Liver (tissue), 8 donors: ENCODE measurements at regions not wholly inside any gene's neighbourhood (a gene's known extent, or its start where the extent isn't known, plus 50 kb on each side); places are given as distances from the start of the nearest gene placed in this dataset.

Experiments used
- DNase-seq: peaks from one replicate; pipeline ENCODE4 v3.0.0-alpha.2; 2017; ENCODE audit warnings: low spot score
- H3K27ac ChIP-seq, 2 donors: one replicate each; pipeline ENCODE4 v1.7.0; 2013; ENCODE audit warnings: inconsistent platforms in 2 of 2, low read length in 2 of 2, control low read depth in 1 of 2, low read depth in 1 of 2, mild to moderate bottlenecking in 1 of 2
- H3K27me3 ChIP-seq, 4 donors: one replicate each; pipeline versions ENCODE4 v1.6.1 to v1.7.0; 2013; ENCODE audit warnings: low read length in 3 of 4, inconsistent platforms in 1 of 4, mild to moderate bottlenecking in 1 of 4, moderate library complexity in 1 of 4; ENCODE audit not compliant: control insufficient read depth in 4 of 4, insufficient read depth in 4 of 4
- H3K36me3 ChIP-seq, 4 donors: one replicate each; pipeline versions ENCODE4 v1.6.1 to v1.7.0; 2013; ENCODE audit warnings: low read length in 3 of 4, mild to moderate bottlenecking in 3 of 4, low read depth in 1 of 4, moderate library complexity in 1 of 4; ENCODE audit not compliant: control insufficient read depth in 4 of 4, insufficient read depth in 3 of 4
- H3K4me1 ChIP-seq, 4 donors: one replicate each; pipeline versions ENCODE4 v1.6.1 to v1.7.0; 2013; ENCODE audit warnings: low read length in 3 of 4, mild to moderate bottlenecking in 3 of 4, moderate library complexity in 1 of 4; ENCODE audit not compliant: control insufficient read depth in 4 of 4, insufficient read depth in 4 of 4
- H3K4me3 ChIP-seq, 3 donors: one replicate each; pipeline versions ENCODE4 v1.6.1 to v1.7.0; 2013; ENCODE audit warnings: low read length in 3 of 3, control low read depth in 1 of 3, low read depth in 1 of 3, mild to moderate bottlenecking in 1 of 3
- H3K9ac ChIP-seq, 2 donors: one replicate each; pipeline ENCODE4 v1.7.0; 2013; ENCODE audit warnings: low read length in 2 of 2, mild to moderate bottlenecking in 2 of 2, moderate library complexity in 2 of 2, control low read depth in 1 of 2, low read depth in 1 of 2
- H3K9me3 ChIP-seq, 4 donors: one replicate each; pipeline versions ENCODE4 v1.6.1 to v1.7.0; 2013; ENCODE audit warnings: low read length in 3 of 4; ENCODE audit not compliant: control insufficient read depth in 4 of 4
- EGR1 ChIP-seq, 2 donors: IDR thresholded peaks; 2 replicates each; pipeline ENCODE4 v1.6.1; 2016 to 2018; ENCODE audit warnings: antibody characterized with exemption in 2 of 2, low read depth in 2 of 2
- FOXA1 ChIP-seq: IDR thresholded peaks from 2 replicates; pipeline ENCODE4 v1.6.1; 2016; ENCODE audit warnings: antibody characterized with exemption
- FOXA2 ChIP-seq: IDR thresholded peaks from 2 replicates; pipeline ENCODE4 v1.6.1; 2016; ENCODE audit warnings: antibody characterized with exemption
- HNF4A ChIP-seq, 2 donors: conservative IDR thresholded peaks; 2 replicates each; pipeline ENCODE4 v1.6.1; 2016; ENCODE audit warnings: antibody characterized with exemption in 2 of 2, mild to moderate bottlenecking in 2 of 2
- NR2F2 ChIP-seq: IDR thresholded peaks from 2 replicates; pipeline ENCODE4 v1.6.1; 2016; ENCODE audit warnings: antibody characterized with exemption
- RAD21 ChIP-seq, 2 donors: IDR thresholded peaks; 2 replicates each; pipeline ENCODE4 v1.6.1; 2016; ENCODE audit warnings: antibody characterized with exemption in 2 of 2, mild to moderate bottlenecking in 2 of 2
- RXRA ChIP-seq, 2 donors: IDR thresholded peaks; 2 replicates each; pipeline ENCODE4 v1.6.1; 2017 to 2018; ENCODE audit warnings: antibody characterized with exemption in 2 of 2, mild to moderate bottlenecking in 1 of 2
- TAF1 ChIP-seq: conservative IDR thresholded peaks from 2 replicates; pipeline ENCODE4 v1.6.1; 2016; ENCODE audit warnings: antibody characterized with exemption, mild to moderate bottlenecking
- YY1 ChIP-seq: IDR thresholded peaks from 2 replicates; pipeline ENCODE4 v1.6.1; 2016; ENCODE audit warnings: antibody characterized with exemption, mild to moderate bottlenecking
- WGBS: extraction: QIAGEN DNeasy Blood & Tissue Kit; methylation state at CpG from one replicate; pipeline ENCODE4 v1.1.7; 2013; 5-methylcytosine and 5-hydroxymethylcytosine counted together
- TF ChIP-seq, protein P1 (sequence below): IDR thresholded peaks from 2 replicates; pipeline ENCODE4 v1.6.1; 2016; ENCODE audit warnings: antibody characterized with exemption
- TF ChIP-seq, protein P2 (sequence below): fragments of 150-350 bp; IDR thresholded peaks from 2 replicates; pipeline ENCODE4 v1.5.1; 2017; ENCODE audit warnings: improper control_type of control experiment, low read depth, low read length; ENCODE audit not compliant: missing input control
- TF ChIP-seq, protein P3 (sequence below): IDR thresholded peaks from 2 replicates; pipeline ENCODE4 v1.6.1; 2016; ENCODE audit warnings: antibody characterized with exemption
- TF ChIP-seq, protein P4 (sequence below): IDR thresholded peaks from 2 replicates; pipeline ENCODE4 v1.6.1; 2016; ENCODE audit warnings: antibody characterized with exemption
- donor health status: healthy.
- donor health status: healthy.
- donor health status: healthy.
- donor health status: healthy.
- donor health status: healthy.

DNA sequence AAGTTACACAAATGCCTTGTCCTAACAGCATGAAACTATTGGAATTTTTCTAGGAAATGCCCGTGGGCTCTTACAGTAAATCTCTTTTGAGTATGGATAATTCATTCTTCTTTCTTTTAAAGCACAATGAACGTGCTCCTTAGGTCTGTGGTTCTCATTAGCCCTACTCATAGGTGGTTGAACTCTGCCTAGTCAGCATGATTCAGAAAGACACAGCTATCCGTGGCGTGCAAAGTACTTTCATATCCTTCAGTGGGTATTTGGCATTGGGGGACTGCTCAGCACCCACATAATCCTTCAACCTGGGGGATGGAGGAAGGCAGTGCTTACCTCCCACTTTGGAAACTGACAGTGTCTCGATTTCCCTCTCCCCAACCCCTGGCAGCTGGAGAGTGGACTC lies 462.0 kb upstream of the CLINT1 start:
- Histone ChIP-seq H3K4me1 (no peaks in the 10 kb centered on the region), H3K9ac (no peak overlapping the region), H3K27ac (no peak overlapping the region), H3K9me3 (no peaks in the 10 kb centered on the region), H3K36me3 (no peaks in the 10 kb centered on the region), H3K4me3 (no peak overlapping the region), H3K27me3 (no peaks in the 10 kb centered on the region)
- TF ChIP-seq, protein P1, sequence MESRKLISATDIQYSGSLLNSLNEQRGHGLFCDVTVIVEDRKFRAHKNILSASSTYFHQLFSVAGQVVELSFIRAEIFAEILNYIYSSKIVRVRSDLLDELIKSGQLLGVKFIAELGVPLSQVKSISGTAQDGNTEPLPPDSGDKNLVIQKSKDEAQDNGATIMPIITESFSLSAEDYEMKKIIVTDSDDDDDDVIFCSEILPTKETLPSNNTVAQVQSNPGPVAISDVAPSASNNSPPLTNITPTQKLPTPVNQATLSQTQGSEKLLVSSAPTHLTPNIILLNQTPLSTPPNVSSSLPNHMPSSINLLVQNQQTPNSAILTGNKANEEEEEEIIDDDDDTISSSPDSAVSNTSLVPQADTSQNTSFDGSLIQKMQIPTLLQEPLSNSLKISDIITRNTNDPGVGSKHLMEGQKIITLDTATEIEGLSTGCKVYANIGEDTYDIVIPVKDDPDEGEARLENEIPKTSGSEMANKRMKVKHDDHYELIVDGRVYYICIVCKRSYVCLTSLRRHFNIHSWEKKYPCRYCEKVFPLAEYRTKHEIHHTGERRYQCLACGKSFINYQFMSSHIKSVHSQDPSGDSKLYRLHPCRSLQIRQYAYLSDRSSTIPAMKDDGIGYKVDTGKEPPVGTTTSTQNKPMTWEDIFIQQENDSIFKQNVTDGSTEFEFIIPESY: no peak
- TF ChIP-seq RXRA (IDR thresholded peaks at IDR 0.05) (no peak), YY1 (no peak), FOXA2 (no peak), NR2F2 (no peak), RAD21 (IDR thresholded peaks at IDR 0.05) (no peak), EGR1 (IDR thresholded peaks at IDR 0.05; ENCODE audit: low read depth in 2 of 2) (no peak), FOXA1 (no peak), TAF1 (no peak)
- TF ChIP-seq, protein P2, sequence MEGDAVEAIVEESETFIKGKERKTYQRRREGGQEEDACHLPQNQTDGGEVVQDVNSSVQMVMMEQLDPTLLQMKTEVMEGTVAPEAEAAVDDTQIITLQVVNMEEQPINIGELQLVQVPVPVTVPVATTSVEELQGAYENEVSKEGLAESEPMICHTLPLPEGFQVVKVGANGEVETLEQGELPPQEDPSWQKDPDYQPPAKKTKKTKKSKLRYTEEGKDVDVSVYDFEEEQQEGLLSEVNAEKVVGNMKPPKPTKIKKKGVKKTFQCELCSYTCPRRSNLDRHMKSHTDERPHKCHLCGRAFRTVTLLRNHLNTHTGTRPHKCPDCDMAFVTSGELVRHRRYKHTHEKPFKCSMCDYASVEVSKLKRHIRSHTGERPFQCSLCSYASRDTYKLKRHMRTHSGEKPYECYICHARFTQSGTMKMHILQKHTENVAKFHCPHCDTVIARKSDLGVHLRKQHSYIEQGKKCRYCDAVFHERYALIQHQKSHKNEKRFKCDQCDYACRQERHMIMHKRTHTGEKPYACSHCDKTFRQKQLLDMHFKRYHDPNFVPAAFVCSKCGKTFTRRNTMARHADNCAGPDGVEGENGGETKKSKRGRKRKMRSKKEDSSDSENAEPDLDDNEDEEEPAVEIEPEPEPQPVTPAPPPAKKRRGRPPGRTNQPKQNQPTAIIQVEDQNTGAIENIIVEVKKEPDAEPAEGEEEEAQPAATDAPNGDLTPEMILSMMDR: no peak
- TF ChIP-seq, protein P3, sequence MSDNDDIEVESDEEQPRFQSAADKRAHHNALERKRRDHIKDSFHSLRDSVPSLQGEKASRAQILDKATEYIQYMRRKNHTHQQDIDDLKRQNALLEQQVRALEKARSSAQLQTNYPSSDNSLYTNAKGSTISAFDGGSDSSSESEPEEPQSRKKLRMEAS: no peak
- TF ChIP-seq, protein P4, sequence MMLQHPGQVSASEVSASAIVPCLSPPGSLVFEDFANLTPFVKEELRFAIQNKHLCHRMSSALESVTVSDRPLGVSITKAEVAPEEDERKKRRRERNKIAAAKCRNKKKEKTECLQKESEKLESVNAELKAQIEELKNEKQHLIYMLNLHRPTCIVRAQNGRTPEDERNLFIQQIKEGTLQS: no peak
- DNase-seq: no peak
- 86% methylated on average over 5 of the region's 5 CpGs for whole genome bisulfite sequencing

DNA sequence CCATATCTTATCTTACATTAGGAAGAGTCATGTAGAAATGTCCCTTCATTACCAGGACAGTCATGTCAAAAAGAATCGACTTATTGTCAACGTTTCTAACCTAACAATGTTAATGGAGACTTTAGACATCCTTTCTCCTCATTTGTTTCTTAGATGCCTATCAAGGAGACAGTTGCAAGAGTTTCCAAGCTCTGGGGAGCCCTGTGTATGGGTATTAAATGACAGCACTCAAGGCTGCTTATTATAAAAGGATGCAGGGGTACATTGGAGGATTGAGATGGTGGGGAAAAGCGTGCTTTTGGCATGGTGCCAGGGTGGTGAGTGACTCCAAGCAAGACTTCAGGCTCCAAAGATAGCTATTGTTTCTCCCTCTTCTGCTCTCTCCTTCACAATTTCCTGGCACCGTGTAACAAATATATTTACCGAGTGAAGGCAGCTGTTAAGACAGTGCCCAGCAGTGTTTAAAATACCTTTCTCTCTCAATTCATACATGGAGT lies 461.3 kb upstream of the CLINT1 start:
- Histone ChIP-seq H3K9me3 (no peaks in the 10 kb centered on the region), H3K27me3 (no peaks in the 10 kb centered on the region), H3K9ac (no peak overlapping the region), H3K27ac (no peak overlapping the region), H3K36me3 (no peaks in the 10 kb centered on the region), H3K4me1 (no peaks in the 10 kb centered on the region), H3K4me3 (no peak overlapping the region)
- TF ChIP-seq RAD21 (IDR thresholded peaks at IDR 0.05): no peak
- no peak for DNase-seq
- WGBS: 63% methylated on average over 5 of the region's 5 CpGs

DNA sequence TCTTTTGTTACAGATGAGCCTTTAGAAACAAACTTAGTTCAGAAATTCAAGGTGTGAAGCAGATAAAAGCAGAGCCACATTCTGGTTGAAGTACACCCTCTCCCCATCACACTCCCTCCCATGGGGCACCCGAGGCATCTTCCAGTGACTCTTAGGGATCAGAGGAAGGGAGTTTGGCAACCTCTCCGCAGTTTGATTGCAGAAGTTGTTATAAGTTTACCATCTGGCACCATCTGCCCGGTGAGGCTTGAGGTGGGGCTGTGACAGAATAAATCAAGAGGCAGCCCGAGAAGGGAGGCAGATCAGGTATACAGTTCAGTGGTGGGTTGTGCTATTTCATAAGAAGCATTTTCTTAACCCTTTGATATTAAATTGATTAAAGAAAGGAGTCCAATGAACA lies 458.6 kb upstream of the CLINT1 start:
- TF ChIP-seq RAD21 (IDR thresholded peaks at IDR 0.05): no peak
- no peak for TF ChIP-seq HNF4A (conservative IDR thresholded peaks at IDR 0.05)
- no peak for TF ChIP-seq FOXA1
- Histone ChIP-seq H3K36me3 (no peaks in the 10 kb centered on the region), H3K4me1 (no peaks in the 10 kb centered on the region), H3K9me3 (no peaks in the 10 kb centered on the region), H3K27me3 (no peaks in the 10 kb centered on the region), H3K27ac (no peak overlapping the region), H3K4me3 (no peak overlapping the region), H3K9ac (no peak overlapping the region)
- no peak for DNase-seq
- 47% methylated on average over 4 of the region's 4 CpGs for WGBS
